K562 (cell line): ENCODE measurements at regions not wholly inside any gene's neighbourhood (a gene's known extent, or its start where the extent isn't known, plus 50 kb on each side); places are given as distances from the start of the nearest gene placed in this dataset.

ENCODE experiments used
- ATAC-seq: fragments of 200-7000 bp; cut with Tn5 transposase; 3 replicates; pipeline ENCODE4 v1.9.1; 2020; ENCODE audit warnings: moderate library complexity
- BruUV-seq: library from RNA; stranded (reverse); fragments of 400-500 nt; replicated peaks from 2 replicates; lab custom pipeline; 2021; lab: Mats Ljungman, UMichigan
- CTCF ChIA-PET: fragments of 300-600 bp; formaldehyde crosslinking; extraction: SDS; loops from one replicate; lab custom pipeline; 2021; ENCODE audit warnings: low intra/inter-chr PET ratio; lab: Yijun Ruan, JAX
- POLR2A ChIA-PET: fragments of 300-600, 350-650 bp; sonication (Branson Sonifier 250); formaldehyde crosslinking; extraction: SDS; loops from one replicate; lab custom pipeline; 2021; ENCODE audit warnings: antibody characterized with exemption, inconsistent platforms; lab: Yijun Ruan, JAX
- DNase-seq, 4 experiments: peaks; one replicate each; pipeline versions ENCODE4 v3.0.0 to v3.0.0-alpha.2; 2011 to 2018; ENCODE audit warnings: low spot score in 3 of 4, mixed read lengths in 3 of 4; ENCODE audit errors: extremely low read depth in 1 of 4
- FAIRE-seq: peaks from 2 replicates; lab custom pipeline; 2011; peaks lifted over from hg19 to GRCh38; lab: Jason Lieb, UNC
- H2AFZ ChIP-seq: 2 replicates; pipeline ENCODE4 v1.6.0; 2011; ENCODE audit warnings: low read depth, low read length, control low read depth, inconsistent platforms
- H3K27ac ChIP-seq: fragments of 200-600 bp; 3 replicates; pipeline ENCODE4 v1.8.0; 2011; ENCODE audit warnings: low read depth, mild to moderate bottlenecking, control low read depth, inconsistent platforms, low read length, moderate library complexity, mixed read lengths; ENCODE audit errors: extremely low read depth
- H3K27me3 ChIP-seq, 2 experiments: fragments of 300-600 bp in 1 of 2; 2 replicates in 1 of 2; 3 replicates in 1 of 2; pipeline versions ENCODE4 v1.6.0 to v1.8.0; 2011; ENCODE audit warnings: inconsistent platforms in 2 of 2, low read length in 2 of 2, mild to moderate bottlenecking in 1 of 2, mixed read lengths in 1 of 2, moderate library complexity in 1 of 2; ENCODE audit not compliant: control insufficient read depth in 2 of 2, insufficient read depth in 2 of 2
- H3K36me3 ChIP-seq: fragments of 300-600 bp; 3 replicates; pipeline ENCODE4 v1.8.0; 2011; ENCODE audit warnings: mild to moderate bottlenecking, low read length, inconsistent platforms; ENCODE audit not compliant: control insufficient read depth, insufficient read depth
- H3K4me1 ChIP-seq, 2 experiments: fragments of 200-600 bp in 1 of 2; replicated peaks in 1 of 2; 2 replicates in 1 of 2; 3 replicates in 1 of 2; pipeline versions ENCODE4 v1.5.1 to v1.8.0; 2011; ENCODE audit warnings: inconsistent platforms in 2 of 2, low read length in 2 of 2, mild to moderate bottlenecking in 1 of 2, mixed read lengths in 1 of 2, moderate library complexity in 1 of 2; ENCODE audit not compliant: control insufficient read depth in 2 of 2, insufficient read depth in 2 of 2
- H3K4me2 ChIP-seq: 2 replicates; pipeline ENCODE4 v1.6.1; 2011; ENCODE audit warnings: low read length, control low read depth, inconsistent platforms, mixed read lengths; ENCODE audit not compliant: insufficient read depth
- H3K4me3 ChIP-seq: fragments of 200-600 bp; sonication (generic), shearing (Covaris generic); 2 replicates; pipeline ENCODE4 v1.5.1; 2016; ENCODE audit warnings: control low read depth, inconsistent platforms
- H3K79me2 ChIP-seq: fragments of 200-600 bp; 3 replicates; pipeline ENCODE4 v1.8.0; 2011; ENCODE audit warnings: low read length, inconsistent platforms; ENCODE audit not compliant: control insufficient read depth, insufficient read depth
- H3K9ac ChIP-seq, 2 experiments: 2 replicates each; pipeline versions ENCODE4 v1.6.0 to v1.6.1; 2011; ENCODE audit warnings: low read depth in 2 of 2, low read length in 2 of 2, control low read depth in 1 of 2, inconsistent platforms in 1 of 2, mild to moderate bottlenecking in 1 of 2, mixed read lengths in 1 of 2; ENCODE audit not compliant: insufficient read depth in 1 of 2
- H3K9me1 ChIP-seq: one replicate; pipeline ENCODE4 v1.6.0; 2011; ENCODE audit warnings: inconsistent platforms, mild to moderate bottlenecking, low read length, moderate library complexity; ENCODE audit not compliant: control insufficient read depth, insufficient read depth
- H3K9me3 ChIP-seq: replicated peaks from 2 replicates; pipeline ENCODE4 v1.5.1; 2011; ENCODE audit warnings: low read depth, low read length, inconsistent platforms; ENCODE audit not compliant: control insufficient read depth, insufficient read depth
- H4K20me1 ChIP-seq: replicated peaks from 2 replicates; pipeline ENCODE4 v1.6.1; 2011; ENCODE audit warnings: low read length, inconsistent platforms, mixed read lengths; ENCODE audit not compliant: control insufficient read depth, insufficient read depth
- BCLAF1 ChIP-seq, 2 experiments: fragments of 450-650 bp in 1 of 2; IDR thresholded peaks; 2 replicates each; pipeline ENCODE4 v1.6.1; 2011 to 2017; ENCODE audit warnings: low read depth in 2 of 2, antibody characterized with exemption in 1 of 2, borderline replicate concordance in 1 of 2, low read length in 1 of 2, mild to moderate bottlenecking in 1 of 2, mixed read lengths in 1 of 2; ENCODE audit not compliant: control insufficient read depth in 1 of 2
- BRF1 ChIP-seq: IDR thresholded peaks from 3 replicates; pipeline ENCODE4 v1.6.1; 2011; ENCODE audit warnings: borderline replicate concordance, mild to moderate bottlenecking; ENCODE audit not compliant: insufficient read length; ENCODE audit errors: extremely low read depth
- CTCF ChIP-seq, 3 experiments: IDR thresholded peaks in 2 of 3; conservative IDR thresholded peaks in 1 of 3; 2 replicates each; pipeline ENCODE4 v1.5.1; 2011 to 2012; ENCODE audit warnings: low read length in 3 of 3, mild to moderate bottlenecking in 3 of 3, control low read depth in 2 of 3, improper control_type of control experiment in 1 of 3, inconsistent platforms in 1 of 3, low read depth in 1 of 3, mixed read lengths in 1 of 3, moderate library complexity in 1 of 3; ENCODE audit not compliant: insufficient read depth in 2 of 3
- CTCFL ChIP-seq: IDR thresholded peaks from 2 replicates; pipeline ENCODE4 v1.6.1; 2011; ENCODE audit warnings: borderline replicate concordance, low read depth, mild to moderate bottlenecking, moderate library complexity, low read length; ENCODE audit not compliant: insufficient read depth, poor library complexity, severe bottlenecking
- DACH1 ChIP-seq: fragments of 450-650 bp; IDR thresholded peaks from 2 replicates; pipeline ENCODE4 v1.6.1; 2018; ENCODE audit not compliant: partially characterized antibody
- FOXJ2 ChIP-seq: fragments of 200-800 bp; sonication (Bioruptor generic); IDR thresholded peaks from 2 replicates; pipeline ENCODE4 v1.6.1; 2016; ENCODE audit warnings: missing genetic modification characterization, missing compliant biosample characterization
- GTF2F1 ChIP-seq: IDR thresholded peaks from 2 replicates; pipeline ENCODE4 v1.6.1; 2011; ENCODE audit warnings: low read depth, low read length, improper control_type of control experiment
- HNRNPK ChIP-seq: fragments of 200-400 bp; formaldehyde crosslinking; IDR thresholded peaks from one replicate; pipeline ENCODE4 v1.6.1; 2018; ENCODE audit warnings: mild to moderate bottlenecking, low read depth, low read length; ENCODE audit not compliant: poor library complexity, severe bottlenecking
- KAT7 ChIP-seq: sonication (generic); formaldehyde crosslinking; IDR thresholded peaks from 2 replicates; pipeline ENCODE4 v1.8.0; 2022; ENCODE audit warnings: missing genetic modification reagents, mild to moderate bottlenecking, borderline replicate concordance
- NFE2 ChIP-seq: IDR thresholded peaks from 2 replicates; pipeline ENCODE4 v1.6.1; 2014; ENCODE audit warnings: antibody characterized with exemption, low read depth
- PHB ChIP-seq: fragments of 250-450 bp; sonication (Bioruptor Pico); IDR thresholded peaks from 2 replicates; pipeline ENCODE4 v1.5.0; 2021
- PYGO2 ChIP-seq: fragments of 450-650 bp; IDR thresholded peaks from 2 replicates; pipeline ENCODE4 v1.6.1; 2016; ENCODE audit warnings: mild to moderate bottlenecking, missing genetic modification characterization, moderate library complexity, missing compliant biosample characterization
- ZFP30 ChIP-seq: fragments of 250-450 bp; sonication (Bioruptor Pico); IDR thresholded peaks from 2 replicates; pipeline ENCODE4 v1.8.0; 2022; ENCODE audit warnings: moderate library complexity, mild to moderate bottlenecking, inconsistent platforms, borderline replicate concordance
- ZNF77 ChIP-seq: fragments of 250-450 bp; sonication (Bioruptor Pico); IDR thresholded peaks from 2 replicates; pipeline ENCODE4 v1.5.0; 2020
- ZSCAN32 ChIP-seq: fragments of 450-650 bp; formaldehyde crosslinking; IDR thresholded peaks from 2 replicates; pipeline ENCODE4 v1.4.0; 2020; ENCODE audit warnings: mild to moderate bottlenecking, moderate library complexity
- WGBS: fragments of 100-300 bp; shearing (Covaris generic); methylation state at CpG from one replicate; pipeline ENCODE4 v1.1.6; 2016; ENCODE audit warnings: low coverage, mixed read lengths; ENCODE audit not compliant: insufficient coverage; ENCODE audit errors: missing lambda C conversion rate; 5-methylcytosine and 5-hydroxymethylcytosine counted together
- in situ Hi-C: fragments of 300-500 bp; cut with MboI; formaldehyde crosslinking; loops from 4 replicates; pipeline ENCODE4 v1.15.0; 2018; ENCODE audit warnings: inconsistent platforms, mixed read lengths
- intact Hi-C: fragments of 100-400 bp; cut with micrococcal nuclease; formaldehyde crosslinking; loops from 2 replicates; pipeline ENCODE4 v1.14.2; 2022

- BruUV-seq: no TSS peak
- CTCF ChIA-PET: no interaction called here
- Histone ChIP-seq H3K79me2 (no peaks in the 10 kb centered on the region), H2AFZ (no peak overlapping the region), H3K4me1 (peaks cover 0 to 3% of the 10 kb centered on the region in 2 experiments; a peak in 2 of 5 replicates), H3K27ac (no peak overlapping the region), H3K27me3 (peaks cover 61 to 84% of the 10 kb centered on the region in 2 experiments), H3K9ac (no peak overlapping the region), H4K20me1 (no peaks in the 10 kb centered on the region; the same call in 1 of the 2 replicates), H3K36me3 (no peaks in the 10 kb centered on the region), H3K9me3 (no peaks in the 10 kb centered on the region), H3K4me2 (no peak overlapping the region), H3K9me1 (peaks cover 2% of the 10 kb centered on the region), H3K4me3 (no peak overlapping the region)
- DNase-seq: no peak
- peak; percentile 52; the same call in 2 of the 3 replicates for ATAC-seq
- 2% methylated on average over 8 of the region's 8 CpGs for WGBS
- intact Hi-C loops (no loop called here), in situ Hi-C loops (no loop called here)
- no peak for FAIRE-seq
- POLR2A ChIA-PET: interaction anchor here (0.6 kb wide), 1 partner anchor 218 kb away, joined by 3 read pairs; no protein-coding TSS in a partner anchor
- TF ChIP-seq CTCFL (peak; percentile 38), KAT7 (CRISPR knock-in tag) (no peak), FOXJ2 (tag) (no peak), BRF1 (no peak), GTF2F1 (no peak), BCLAF1 (IDR thresholded peaks at IDR 0.05; ENCODE audit: borderline replicate concordance in 1 of 2, control insufficient read depth in 1 of 2, low read depth in 2 of 2, low read length in 1 of 2) (no peak), ZSCAN32 (CRISPR knock-in tag) (no peak), NFE2 (no peak), DACH1 (peak; percentile 33), HNRNPK (no peak), ZNF77 (CRISPR knock-in tag) (no peak), ZFP30 (no peak), CTCF (IDR thresholded peaks at IDR 0.05 in 2 of 3, conservative IDR thresholded peaks at IDR 0.05 in 1 of 3; ENCODE audit: insufficient read depth in 2 of 3, low read depth in 1 of 3, low read length in 3 of 3) (peak; percentile 26 to 44 (median 38); a peak in 3 of 6 replicates), PHB (CRISPR knock-in tag) (no peak), PYGO2 (no peak)
Measured at GRCh38 chr21:39086547-39086946, 96.7 kb downstream of the PSMG1 start.
